OCI-LY1 (cell line): ENCODE measurements at regions not wholly inside any gene's neighbourhood (a gene's known extent, or its start where the extent isn't known, plus 50 kb on each side); places are given as distances from the start of the nearest gene placed in this dataset.
"Not testable (repeated sequence)": the region's sequence is repeated elsewhere in the genome, so short reads cannot be mapped to it uniquely, and the experiment has no call there.

ENCODE experiments used
- H2AFZ ChIP-seq: fragments of 200-600 bp; sonication (generic), shearing (Covaris generic); 2 replicates; pipeline ENCODE4 v1.6.0; 2014; ENCODE audit warnings: antibody characterized with exemption, mild to moderate bottlenecking, low read length
- H3F3A ChIP-seq: fragments of 200-600 bp; sonication (generic), shearing (Covaris generic); 2 replicates; pipeline ENCODE4 v1.6.0; 2014; ENCODE audit warnings: mild to moderate bottlenecking, antibody characterized with exemption, low read length, moderate library complexity; ENCODE audit not compliant: insufficient read depth
- H3K27ac ChIP-seq: fragments of 200-600 bp; sonication (generic); 2 replicates; pipeline ENCODE4 v1.5.1; 2014; ENCODE audit warnings: low read length, mixed run types, mild to moderate bottlenecking, low read depth; ENCODE audit not compliant: poor library complexity, severe bottlenecking
- H3K27me3 ChIP-seq: fragments of 200-600 bp; sonication (generic); 2 replicates; pipeline ENCODE4 v1.6.0; 2014; ENCODE audit warnings: antibody characterized with exemption, mild to moderate bottlenecking, low read length, moderate library complexity; ENCODE audit not compliant: insufficient read depth
- H3K36me3 ChIP-seq: fragments of 200-600 bp; sonication (generic); 2 replicates; pipeline ENCODE4 v1.6.1; 2014; ENCODE audit warnings: mild to moderate bottlenecking, antibody characterized with exemption, low read length, moderate library complexity, mixed read lengths; ENCODE audit not compliant: insufficient read depth
- H3K4me1 ChIP-seq: fragments of 200-600 bp; sonication (generic); 2 replicates; pipeline ENCODE4 v1.5.1; 2014; ENCODE audit warnings: mild to moderate bottlenecking, low read length, moderate library complexity; ENCODE audit not compliant: insufficient read depth, severe bottlenecking
- H3K4me2 ChIP-seq: fragments of 200-600 bp; sonication (generic), shearing (Covaris generic); 2 replicates; pipeline ENCODE4 v1.6.1; 2014; ENCODE audit warnings: low read length
- H3K4me3 ChIP-seq: fragments of 200-600 bp; sonication (generic); 2 replicates; pipeline ENCODE4 v1.5.1; 2014; ENCODE audit warnings: low read length, low read depth, mild to moderate bottlenecking, mixed read lengths; ENCODE audit not compliant: poor library complexity, severe bottlenecking
- H3K79me2 ChIP-seq: fragments of 200-600 bp; shearing (Covaris generic); 2 replicates; pipeline ENCODE4 v1.6.1; 2016; ENCODE audit warnings: mixed run types, low read length, mixed read lengths; ENCODE audit not compliant: insufficient read depth
- H3K9ac ChIP-seq: fragments of 200-600 bp; sonication (generic), shearing (Covaris generic); 2 replicates; pipeline ENCODE4 v1.6.1; 2014; ENCODE audit warnings: mild to moderate bottlenecking, low read length, mixed read lengths
- H3K9me2 ChIP-seq: fragments of 200-600 bp; sonication (generic), shearing (Covaris generic); 2 replicates; pipeline ENCODE4 v1.6.1; 2014; ENCODE audit warnings: low read depth, mild to moderate bottlenecking, low read length, mixed read lengths
- H3K9me3 ChIP-seq: fragments of 200-600 bp; shearing (Covaris generic); 2 replicates; pipeline ENCODE4 v1.6.1; 2014; ENCODE audit warnings: low read length, mixed read lengths
- H4K20me1 ChIP-seq: fragments of 200-600 bp; sonication (generic), shearing (Covaris generic); 2 replicates; pipeline ENCODE4 v1.6.0; 2016; ENCODE audit warnings: mild to moderate bottlenecking, low read length; ENCODE audit not compliant: insufficient read depth
- EZH2 ChIP-seq: fragments of 200-600 bp; sonication (generic), shearing (Covaris generic); IDR thresholded peaks from 2 replicates; pipeline ENCODE4 v1.8.0; 2017; ENCODE audit warnings: borderline replicate concordance, mixed run types, mild to moderate bottlenecking, antibody characterized with exemption, low read length, moderate library complexity, mixed read lengths
- TF ChIP-seq, protein P1 (sequence below): fragments of 200-600 bp; sonication (generic), shearing (Covaris generic); IDR thresholded peaks from 2 replicates; pipeline ENCODE4 v1.5.1; 2017; ENCODE audit warnings: mild to moderate bottlenecking, antibody characterized with exemption, low read length, moderate library complexity, mixed read lengths

DNA sequence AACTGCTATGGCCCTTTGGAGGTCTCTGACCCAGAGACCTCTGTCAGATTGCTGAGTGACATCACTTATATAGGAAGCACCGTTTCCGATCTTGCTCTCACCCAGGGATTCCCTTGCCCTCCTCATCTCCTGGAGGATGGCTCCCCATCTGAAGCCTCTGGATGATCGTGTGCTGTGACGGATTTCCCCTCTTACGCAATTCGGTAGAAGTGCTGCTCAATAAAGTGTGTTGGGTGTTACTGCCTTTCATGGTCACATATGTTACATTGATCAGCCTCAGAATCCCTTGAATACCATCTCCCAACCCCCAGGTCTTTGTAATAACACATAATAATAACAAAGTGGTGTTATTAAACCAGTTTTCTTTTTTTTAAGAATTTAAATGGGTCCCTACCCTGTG, 107.3 kb upstream of the CLEC14A start:
- no peak overlapping the region for H3K9ac ChIP-seq
- H3K4me1 ChIP-seq, result no peaks in the 10 kb centered on the region
- no peak overlapping the region for H3K4me3 ChIP-seq
- no peaks in the 10 kb centered on the region for H3K27me3 ChIP-seq
- H2AFZ ChIP-seq, result no peak overlapping the region
- no peaks in the 10 kb centered on the region for H3K9me3 ChIP-seq
- no peaks in the 10 kb centered on the region for H4K20me1 ChIP-seq
- TF ChIP-seq, protein P1, sequence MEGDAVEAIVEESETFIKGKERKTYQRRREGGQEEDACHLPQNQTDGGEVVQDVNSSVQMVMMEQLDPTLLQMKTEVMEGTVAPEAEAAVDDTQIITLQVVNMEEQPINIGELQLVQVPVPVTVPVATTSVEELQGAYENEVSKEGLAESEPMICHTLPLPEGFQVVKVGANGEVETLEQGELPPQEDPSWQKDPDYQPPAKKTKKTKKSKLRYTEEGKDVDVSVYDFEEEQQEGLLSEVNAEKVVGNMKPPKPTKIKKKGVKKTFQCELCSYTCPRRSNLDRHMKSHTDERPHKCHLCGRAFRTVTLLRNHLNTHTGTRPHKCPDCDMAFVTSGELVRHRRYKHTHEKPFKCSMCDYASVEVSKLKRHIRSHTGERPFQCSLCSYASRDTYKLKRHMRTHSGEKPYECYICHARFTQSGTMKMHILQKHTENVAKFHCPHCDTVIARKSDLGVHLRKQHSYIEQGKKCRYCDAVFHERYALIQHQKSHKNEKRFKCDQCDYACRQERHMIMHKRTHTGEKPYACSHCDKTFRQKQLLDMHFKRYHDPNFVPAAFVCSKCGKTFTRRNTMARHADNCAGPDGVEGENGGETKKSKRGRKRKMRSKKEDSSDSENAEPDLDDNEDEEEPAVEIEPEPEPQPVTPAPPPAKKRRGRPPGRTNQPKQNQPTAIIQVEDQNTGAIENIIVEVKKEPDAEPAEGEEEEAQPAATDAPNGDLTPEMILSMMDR, result no peak
- TF ChIP-seq EZH2, result no peak
- no peaks in the 10 kb centered on the region for H3K79me2 ChIP-seq
- H3K36me3 ChIP-seq, result no peaks in the 10 kb centered on the region
- H3F3A ChIP-seq, result no peaks in the 10 kb centered on the region
- no peak overlapping the region for H3K27ac ChIP-seq
- no peaks in the 10 kb centered on the region for H3K9me2 ChIP-seq
- H3K4me2 ChIP-seq, result no peak overlapping the region

DNA sequence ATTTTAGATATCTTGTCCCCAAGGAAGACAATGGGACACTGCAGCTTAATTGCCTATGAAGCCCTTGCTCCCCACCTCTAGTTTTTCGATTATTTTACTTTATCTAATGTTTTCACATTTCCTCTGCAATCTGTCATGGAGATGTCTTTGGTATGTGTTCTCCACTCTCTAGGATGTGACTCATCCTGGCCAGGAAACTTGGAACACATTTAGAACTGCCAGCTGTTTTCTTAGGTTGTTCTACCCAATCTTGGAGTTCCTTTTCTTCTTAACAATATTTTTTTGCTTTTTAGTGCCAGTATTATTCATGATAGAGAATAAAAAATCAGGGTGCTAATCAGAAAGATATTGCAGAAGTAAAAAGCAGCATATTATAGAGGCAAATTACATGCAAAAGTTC, 101.7 kb upstream of the CLEC14A start:
- Histone ChIP-seq H3K9ac (no peak overlapping the region), H3K27me3 (no peaks in the 10 kb centered on the region), H3K79me2 (no peaks in the 10 kb centered on the region), H3K27ac (no peak overlapping the region), H3K36me3 (no peaks in the 10 kb centered on the region), H3F3A (no peaks in the 10 kb centered on the region), H3K4me1 (no peaks in the 10 kb centered on the region), H3K9me3 (no peaks in the 10 kb centered on the region), H3K9me2 (no peaks in the 10 kb centered on the region), H2AFZ (no peak overlapping the region), H4K20me1 (no peaks in the 10 kb centered on the region), H3K4me2 (no peak overlapping the region), H3K4me3 (no peak overlapping the region)
- TF ChIP-seq, protein P1, result no peak
- no peak for TF ChIP-seq EZH2

DNA sequence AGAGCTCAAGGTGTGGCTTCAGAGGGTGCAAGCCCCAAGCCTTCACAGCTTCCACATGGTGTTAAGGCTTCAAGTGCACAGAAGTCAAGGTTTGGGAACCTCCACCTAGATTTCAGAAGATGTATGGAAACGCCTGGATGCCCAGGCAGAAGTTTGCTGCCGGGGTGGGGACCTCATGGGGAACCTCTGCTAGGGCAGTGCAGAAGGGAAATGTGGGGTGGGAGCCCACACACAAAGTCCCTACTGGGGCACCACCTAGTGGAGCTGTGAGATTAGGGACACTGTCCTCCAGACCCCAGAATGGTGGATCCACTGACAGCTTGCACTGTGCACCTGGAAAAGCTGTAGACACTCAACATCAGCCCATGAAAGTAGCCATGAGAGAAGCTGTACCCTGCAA, 99.6 kb upstream of the CLEC14A start:
- not testable (repeated sequence) for H3K9ac ChIP-seq, H3K27ac ChIP-seq, H3K79me2 ChIP-seq, H3K9me2 ChIP-seq, H3K4me3 ChIP-seq, H3K36me3 ChIP-seq, H3K9me3 ChIP-seq, H2AFZ ChIP-seq, H3K4me2 ChIP-seq, H3K27me3 ChIP-seq, H3K4me1 ChIP-seq, H3F3A ChIP-seq, H4K20me1 ChIP-seq

DNA sequence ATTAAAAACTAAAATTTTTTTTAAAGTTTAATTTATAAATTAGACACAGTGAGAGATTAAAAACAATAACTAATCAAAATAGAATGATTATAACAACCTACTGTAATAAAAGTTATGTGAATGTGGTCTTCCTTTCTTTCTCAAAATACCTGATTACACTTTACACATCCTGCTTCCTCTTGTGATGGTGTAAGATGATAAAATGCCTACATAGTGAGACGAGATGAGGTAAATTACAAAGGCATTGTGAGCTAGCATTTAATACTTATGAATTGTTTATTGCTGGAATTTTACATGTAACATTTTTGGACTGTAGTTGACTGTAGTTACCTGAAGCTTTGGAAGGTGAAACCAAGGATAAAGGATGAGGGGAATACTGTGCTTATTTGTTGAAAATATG, 94.2 kb upstream of the CLEC14A start:
- no peak overlapping the region for H2AFZ ChIP-seq
- no peak overlapping the region for H3K4me3 ChIP-seq
- no peaks in the 10 kb centered on the region for H3K36me3 ChIP-seq
- no peaks in the 10 kb centered on the region for H3K79me2 ChIP-seq
- H3K9me3 ChIP-seq, result no peaks in the 10 kb centered on the region
- TF ChIP-seq EZH2, result no peak
- TF ChIP-seq, protein P1, result no peak
- H3K27me3 ChIP-seq, result no peaks in the 10 kb centered on the region
- no peak overlapping the region for H3K9ac ChIP-seq
- H4K20me1 ChIP-seq, result no peaks in the 10 kb centered on the region
- no peaks in the 10 kb centered on the region for H3F3A ChIP-seq
- no peaks in the 10 kb centered on the region for H3K9me2 ChIP-seq
- no peak overlapping the region for H3K4me2 ChIP-seq
- H3K27ac ChIP-seq, result no peak overlapping the region
- H3K4me1 ChIP-seq, result no peaks in the 10 kb centered on the region
